GM12878 (cell line): ENCODE measurements at regions not wholly inside any gene's neighbourhood (a gene's known extent, or its start where the extent isn't known, plus 50 kb on each side); places are given as distances from the start of the nearest gene placed in this dataset.

Experiments used
- ATAC-seq: fragments of 200-7000 bp; cut with Tn5 transposase; 3 replicates; pipeline ENCODE4 v1.9.1; 2020; ENCODE audit warnings: mild to moderate bottlenecking, moderate library complexity
- BruUV-seq: library from RNA; stranded (reverse); fragments of 400-500 nt; replicated peaks from 2 replicates; lab custom pipeline; 2021; lab: Mats Ljungman, UMichigan
- CTCF ChIA-PET: fragments of 300-600 bp; sonication (Branson Sonifier 250); formaldehyde crosslinking; extraction: SDS; loops from one replicate; lab custom pipeline; 2021; ENCODE audit warnings: inconsistent platforms; lab: Yijun Ruan, JAX
- POLR2A ChIA-PET: fragments of 350-600 bp; formaldehyde crosslinking; extraction: SDS; loops from one replicate; lab custom pipeline; 2021; ENCODE audit warnings: inconsistent platforms; lab: Charles Lee
- RAD21 ChIA-PET: fragments of 300-600 bp; sonication (Branson Sonifier 250); formaldehyde crosslinking; loops from one replicate; lab custom pipeline; 2023; ENCODE audit warnings: antibody characterized with exemption; ENCODE audit not compliant: unreplicated experiment; lab: Charles Lee
- SMC1A ChIA-PET: fragments of 300-600 bp; sonication (Branson Sonifier 250); formaldehyde crosslinking; loops from one replicate; lab custom pipeline; 2023; ENCODE audit not compliant: unreplicated experiment, uncharacterized antibody; lab: Charles Lee
- DNase-seq: peaks from one replicate; pipeline ENCODE4 v3.0.0-alpha.2; 2011; ENCODE audit warnings: low read depth, low spot score
- FAIRE-seq: peaks from 3 replicates; lab custom pipeline; 2011; peaks lifted over from hg19 to GRCh38; lab: Jason Lieb, UNC
- H2AFZ ChIP-seq: 2 replicates; pipeline ENCODE4 v1.6.0; 2011; ENCODE audit warnings: low read depth, low read length, control low read depth; ENCODE audit not compliant: control insufficient read depth
- H3K27ac ChIP-seq: 2 replicates; pipeline ENCODE4 v1.5.1; 2011; ENCODE audit warnings: control low read depth; ENCODE audit not compliant: control insufficient read depth, insufficient read depth
- H3K27me3 ChIP-seq, 2 experiments: replicated peaks in 1 of 2; 2 replicates each; pipeline versions ENCODE4 v1.6.0 to v1.6.1; 2011; ENCODE audit warnings: low read length in 1 of 2; ENCODE audit not compliant: control insufficient read depth in 2 of 2, insufficient read depth in 2 of 2
- H3K36me3 ChIP-seq, 2 experiments: 2 replicates each; pipeline ENCODE4 v1.5.1; 2011; ENCODE audit warnings: low read length in 1 of 2; ENCODE audit not compliant: control insufficient read depth in 2 of 2, insufficient read depth in 2 of 2
- H3K4me1 ChIP-seq: 2 replicates; pipeline ENCODE4 v1.6.1; 2011; ENCODE audit warnings: mild to moderate bottlenecking, low read length, moderate library complexity, mixed read lengths; ENCODE audit not compliant: control insufficient read depth, insufficient read depth
- H3K4me2 ChIP-seq: 2 replicates; pipeline ENCODE4 v1.6.0; 2011; ENCODE audit warnings: control low read depth; ENCODE audit not compliant: control insufficient read depth, insufficient read depth
- H3K4me3 ChIP-seq: fragments of 200-600 bp; sonication (generic); 2 replicates; pipeline ENCODE4 v1.5.1; 2016
- H3K79me2 ChIP-seq: 2 replicates; pipeline ENCODE4 v1.6.0; 2011; ENCODE audit warnings: low read length; ENCODE audit not compliant: control insufficient read depth, insufficient read depth
- H3K9ac ChIP-seq: 2 replicates; pipeline ENCODE4 v1.8.0; 2011; ENCODE audit warnings: low read length, control low read depth, mixed read lengths; ENCODE audit not compliant: control insufficient read depth, insufficient read depth
- H3K9me3 ChIP-seq: replicated peaks from 3 replicates; pipeline ENCODE4 v1.5.1; 2011; ENCODE audit warnings: mild to moderate bottlenecking, low read length; ENCODE audit not compliant: control insufficient read depth, insufficient read depth
- H4K20me1 ChIP-seq: 2 replicates; pipeline ENCODE4 v1.6.0; 2011; ENCODE audit not compliant: control insufficient read depth, insufficient read depth
- CREM ChIP-seq: IDR thresholded peaks from 2 replicates; pipeline ENCODE4 v1.6.1; 2014; ENCODE audit warnings: antibody characterized with exemption, low read depth
- IRF4 ChIP-seq: IDR thresholded peaks from 2 replicates; pipeline ENCODE4 v1.6.1; 2011; ENCODE audit warnings: low read depth, low read length
- KLF5 ChIP-seq: fragments of 450-650 bp; IDR thresholded peaks from 2 replicates; pipeline ENCODE4 v1.6.1; 2014; ENCODE audit warnings: mild to moderate bottlenecking; ENCODE audit not compliant: partially characterized antibody
- NFIC ChIP-seq: IDR thresholded peaks from 2 replicates; pipeline ENCODE4 v1.6.1; 2012; ENCODE audit warnings: low read depth, mild to moderate bottlenecking, inconsistent platforms, low read length, moderate library complexity
- RAD21 ChIP-seq: IDR thresholded peaks from 2 replicates; pipeline ENCODE4 v1.6.1; 2011; ENCODE audit warnings: mild to moderate bottlenecking, low read depth, low read length, moderate library complexity; ENCODE audit not compliant: insufficient read depth
- ZZZ3 ChIP-seq: IDR thresholded peaks from 2 replicates; pipeline ENCODE4 v1.6.1; 2011; ENCODE audit warnings: low read depth; ENCODE audit not compliant: control insufficient read depth, insufficient read length
- WGBS: methylation state at CpG from one replicate; pipeline ENCODE4 v1.1.6; 2016; ENCODE audit warnings: low lambda C conversion rate; ENCODE audit not compliant: insufficient replicate concordance, insufficient coverage; ENCODE audit errors: missing lambda C conversion rate; 5-methylcytosine and 5-hydroxymethylcytosine counted together
- in situ Hi-C: fragments of 300-500 bp; cut with MboI; formaldehyde crosslinking; loops from 9 replicates; pipeline ENCODE4 v1.14.3; 2018; ENCODE audit warnings: mixed read lengths
- intact Hi-C: fragments of 100-400 bp; cut with micrococcal nuclease; formaldehyde crosslinking; loops from one replicate; pipeline ENCODE4 v1.14.2; 2022; ENCODE audit not compliant: unreplicated experiment
- TF ChIP-seq, protein P1 (sequence below): fragments of 450-650 bp; IDR thresholded peaks from 2 replicates; pipeline ENCODE4 v1.6.1; 2018; ENCODE audit warnings: mild to moderate bottlenecking, low read depth, moderate library complexity; ENCODE audit not compliant: partially characterized antibody
- TF ChIP-seq, protein P2 (sequence below): IDR thresholded peaks from 2 replicates; pipeline ENCODE4 v1.6.1; 2011; ENCODE audit warnings: borderline replicate concordance, low read depth, mild to moderate bottlenecking, moderate library complexity, mixed read lengths, low read length; ENCODE audit not compliant: insufficient read depth; ENCODE audit errors: extremely low read length
- TF ChIP-seq, protein P3 (sequence below), 3 experiments: IDR thresholded peaks in 2 of 3; conservative IDR thresholded peaks in 1 of 3; 2 replicates each; pipeline ENCODE4 v1.5.1; 2011; ENCODE audit warnings: low read depth in 3 of 3, low read length in 3 of 3, mild to moderate bottlenecking in 3 of 3, control low read depth in 2 of 3, moderate library complexity in 2 of 3, inconsistent platforms in 1 of 3, mixed read lengths in 1 of 3; ENCODE audit not compliant: control insufficient read depth in 2 of 3, insufficient read depth in 1 of 3; ENCODE audit errors: extremely low read depth in 1 of 3
- TF ChIP-seq, protein P4 (sequence below): IDR thresholded peaks from 2 replicates; pipeline ENCODE4 v1.6.1; 2011; ENCODE audit warnings: low read depth, mild to moderate bottlenecking, low read length, moderate library complexity, borderline replicate concordance; ENCODE audit errors: extremely low read depth

DNA sequence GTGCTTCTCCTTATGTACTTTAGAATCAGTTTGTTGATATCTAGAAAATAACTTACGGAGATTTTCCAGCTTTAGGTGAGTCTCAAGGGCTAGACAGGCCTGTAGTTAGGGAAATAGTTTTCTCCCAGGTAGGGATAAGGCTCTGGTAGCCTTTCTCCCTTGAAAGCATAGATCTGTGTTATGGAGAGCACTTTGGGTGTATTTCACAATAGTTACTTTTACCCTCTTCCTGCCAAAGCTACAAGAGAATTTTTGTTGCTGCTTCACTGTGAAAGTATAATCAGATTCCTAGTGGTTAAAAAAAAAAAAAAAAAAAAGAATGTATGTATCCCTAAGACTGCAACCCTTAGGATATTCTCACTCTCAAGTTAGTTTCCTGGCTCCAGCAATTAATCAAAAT, 267.5 kb downstream of the PIK3C3 start:
- H3K4me2 ChIP-seq, result no peak overlapping the region
- no peaks in the 10 kb centered on the region for H3K4me1 ChIP-seq
- H3K9ac ChIP-seq, result no peak overlapping the region
- DNase-seq, result no peak
- no peak for FAIRE-seq
- H3K27ac ChIP-seq, result no peak overlapping the region
- intact Hi-C loops (no loop called here), in situ Hi-C loops (no loop called here)
- ChIA-PET RAD21 (no interaction called here), SMC1A (interaction anchor here (0.9 to 1.2 kb wide), 2 partner anchors 26 to 35 kb away, joined by 4 to 6 read pairs; no protein-coding TSS in a partner anchor), CTCF (interaction anchor here (1.6 kb wide), 1 partner anchor 108 kb away, joined by 6 read pairs; no protein-coding TSS in a partner anchor), POLR2A (interaction anchor here (0.6 kb wide), 1 partner anchor 677 kb away, joined by 8 read pairs; no protein-coding TSS in a partner anchor)
- 0% methylated on average over 1 of the region's 1 CpG for WGBS
- no TSS peak for BruUV-seq
- H3K4me3 ChIP-seq, result no peak overlapping the region
- TF ChIP-seq, protein P1, sequence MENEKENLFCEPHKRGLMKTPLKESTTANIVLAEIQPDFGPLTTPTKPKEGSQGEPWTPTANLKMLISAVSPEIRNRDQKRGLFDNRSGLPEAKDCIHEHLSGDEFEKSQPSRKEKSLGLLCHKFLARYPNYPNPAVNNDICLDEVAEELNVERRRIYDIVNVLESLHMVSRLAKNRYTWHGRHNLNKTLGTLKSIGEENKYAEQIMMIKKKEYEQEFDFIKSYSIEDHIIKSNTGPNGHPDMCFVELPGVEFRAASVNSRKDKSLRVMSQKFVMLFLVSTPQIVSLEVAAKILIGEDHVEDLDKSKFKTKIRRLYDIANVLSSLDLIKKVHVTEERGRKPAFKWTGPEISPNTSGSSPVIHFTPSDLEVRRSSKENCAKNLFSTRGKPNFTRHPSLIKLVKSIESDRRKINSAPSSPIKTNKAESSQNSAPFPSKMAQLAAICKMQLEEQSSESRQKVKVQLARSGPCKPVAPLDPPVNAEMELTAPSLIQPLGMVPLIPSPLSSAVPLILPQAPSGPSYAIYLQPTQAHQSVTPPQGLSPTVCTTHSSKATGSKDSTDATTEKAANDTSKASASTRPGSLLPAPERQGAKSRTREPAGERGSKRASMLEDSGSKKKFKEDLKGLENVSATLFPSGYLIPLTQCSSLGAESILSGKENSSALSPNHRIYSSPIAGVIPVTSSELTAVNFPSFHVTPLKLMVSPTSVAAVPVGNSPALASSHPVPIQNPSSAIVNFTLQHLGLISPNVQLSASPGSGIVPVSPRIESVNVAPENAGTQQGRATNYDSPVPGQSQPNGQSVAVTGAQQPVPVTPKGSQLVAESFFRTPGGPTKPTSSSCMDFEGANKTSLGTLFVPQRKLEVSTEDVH, result no peak
- no peak for TF ChIP-seq CREM
- TF ChIP-seq, protein P2, sequence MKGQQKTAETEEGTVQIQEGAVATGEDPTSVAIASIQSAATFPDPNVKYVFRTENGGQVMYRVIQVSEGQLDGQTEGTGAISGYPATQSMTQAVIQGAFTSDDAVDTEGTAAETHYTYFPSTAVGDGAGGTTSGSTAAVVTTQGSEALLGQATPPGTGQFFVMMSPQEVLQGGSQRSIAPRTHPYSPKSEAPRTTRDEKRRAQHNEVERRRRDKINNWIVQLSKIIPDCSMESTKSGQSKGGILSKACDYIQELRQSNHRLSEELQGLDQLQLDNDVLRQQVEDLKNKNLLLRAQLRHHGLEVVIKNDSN, result no peak
- TF ChIP-seq ZZZ3, result no peak
- TF ChIP-seq, protein P3, sequence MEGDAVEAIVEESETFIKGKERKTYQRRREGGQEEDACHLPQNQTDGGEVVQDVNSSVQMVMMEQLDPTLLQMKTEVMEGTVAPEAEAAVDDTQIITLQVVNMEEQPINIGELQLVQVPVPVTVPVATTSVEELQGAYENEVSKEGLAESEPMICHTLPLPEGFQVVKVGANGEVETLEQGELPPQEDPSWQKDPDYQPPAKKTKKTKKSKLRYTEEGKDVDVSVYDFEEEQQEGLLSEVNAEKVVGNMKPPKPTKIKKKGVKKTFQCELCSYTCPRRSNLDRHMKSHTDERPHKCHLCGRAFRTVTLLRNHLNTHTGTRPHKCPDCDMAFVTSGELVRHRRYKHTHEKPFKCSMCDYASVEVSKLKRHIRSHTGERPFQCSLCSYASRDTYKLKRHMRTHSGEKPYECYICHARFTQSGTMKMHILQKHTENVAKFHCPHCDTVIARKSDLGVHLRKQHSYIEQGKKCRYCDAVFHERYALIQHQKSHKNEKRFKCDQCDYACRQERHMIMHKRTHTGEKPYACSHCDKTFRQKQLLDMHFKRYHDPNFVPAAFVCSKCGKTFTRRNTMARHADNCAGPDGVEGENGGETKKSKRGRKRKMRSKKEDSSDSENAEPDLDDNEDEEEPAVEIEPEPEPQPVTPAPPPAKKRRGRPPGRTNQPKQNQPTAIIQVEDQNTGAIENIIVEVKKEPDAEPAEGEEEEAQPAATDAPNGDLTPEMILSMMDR (IDR thresholded peaks at IDR 0.05 in 2 of 3, conservative IDR thresholded peaks at IDR 0.05 in 1 of 3; ENCODE audit: control insufficient read depth in 2 of 3, extremely low read depth in 1 of 3, insufficient read depth in 1 of 3, low read depth in 3 of 3, low read length in 3 of 3), result no peak
- no peak for TF ChIP-seq IRF4
- no peak for TF ChIP-seq RAD21
- TF ChIP-seq, protein P4, sequence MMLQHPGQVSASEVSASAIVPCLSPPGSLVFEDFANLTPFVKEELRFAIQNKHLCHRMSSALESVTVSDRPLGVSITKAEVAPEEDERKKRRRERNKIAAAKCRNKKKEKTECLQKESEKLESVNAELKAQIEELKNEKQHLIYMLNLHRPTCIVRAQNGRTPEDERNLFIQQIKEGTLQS, result no peak
- TF ChIP-seq KLF5, result no peak
- TF ChIP-seq NFIC, result no peak
- no peaks in the 10 kb centered on the region for H3K79me2 ChIP-seq
- no peaks in the 10 kb centered on the region for H4K20me1 ChIP-seq
- H3K36me3 ChIP-seq, result no peaks in the 10 kb centered on the region
- no peak for ATAC-seq
- no peaks in the 10 kb centered on the region for H3K27me3 ChIP-seq
- H3K9me3 ChIP-seq, result no peaks in the 10 kb centered on the region; the same call in 2 of the 3 replicates
- no peak overlapping the region for H2AFZ ChIP-seq
